Activated B cell treated with CpG ODN at 0.5 μM for 24 hours (primary cell): ENCODE measurements at regions not wholly inside any gene's neighbourhood (a gene's known extent, or its start where the extent isn't known, plus 50 kb on each side); places are given as distances from the start of the nearest gene placed in this dataset.

Experiments
- ATAC-seq: fragments of 200-7000 bp; cut with Tn5 transposase; one replicate; pipeline ENCODE4 v1.10.0; 2021; ENCODE audit warnings: low read depth, mild to moderate bottlenecking, moderate library complexity
- CTCF ChIA-PET: fragments of 350-600 bp; sonication (Branson Sonifier 250); formaldehyde crosslinking; loops from one replicate; lab custom pipeline; 2021; ENCODE audit warnings: antibody characterized with exemption; lab: Charles Lee
- POLR2A ChIA-PET: fragments of 350-600 bp; sonication (Branson Sonifier 250); formaldehyde crosslinking; loops from one replicate; lab custom pipeline; 2021; ENCODE audit warnings: antibody characterized with exemption; lab: Charles Lee
- DNase-seq: peaks from one replicate; pipeline ENCODE4 v3.0.0; 2022
- H3K27ac Mint-ChIP-seq: one replicate; pipeline ENCODE4 v1.8.0; 2020; ENCODE audit warnings: mixed read lengths
- H3K27me3 Mint-ChIP-seq: one replicate; pipeline ENCODE4 v1.8.0; 2021; ENCODE audit warnings: mixed read lengths
- H3K36me3 Mint-ChIP-seq: one replicate; pipeline ENCODE4 v1.8.0; 2021; ENCODE audit warnings: low read depth, mixed read lengths
- H3K4me1 Mint-ChIP-seq: one replicate; pipeline ENCODE4 v1.8.0; 2021; ENCODE audit warnings: mixed read lengths
- H3K4me3 Mint-ChIP-seq: one replicate; pipeline ENCODE4 v1.8.0; 2020; ENCODE audit warnings: mild to moderate bottlenecking, mixed read lengths
- H3K9me3 Mint-ChIP-seq: one replicate; pipeline ENCODE4 v1.8.0; 2020; ENCODE audit warnings: mixed read lengths
- CTCF ChIP-seq: fragments of 200-600 bp; IDR thresholded peaks from one replicate; pipeline ENCODE4 v1.8.0; 2022; ENCODE audit warnings: antibody characterized with exemption, mild to moderate bottlenecking
- intact Hi-C: fragments of 100-400 bp; cut with micrococcal nuclease; formaldehyde crosslinking; loops from one replicate; pipeline ENCODE4 v1.15.1; 2024

GRCh38 chr2:240245184-240245583 is 104.7 kb upstream of the OTOS start:
- Mint-ChIP-seq H3K9me3 (peaks cover 2% of the 10 kb centered on the region), H3K27me3 (peaks cover 14% of the 10 kb centered on the region), H3K27ac (no peak overlapping the region), H3K4me1 (no peaks in the 10 kb centered on the region), H3K36me3 (no peaks in the 10 kb centered on the region), H3K4me3 (no peak overlapping the region)
- ChIA-PET POLR2A (no interaction called here), CTCF (no interaction called here)
- DNase-seq: no peak
- TF ChIP-seq CTCF: no peak
- ATAC-seq: no peak
- intact Hi-C loops: no loop called here

GRCh38 chr2:240245706-240246105 is 105.2 kb upstream of the OTOS start:
- no peaks in the 10 kb centered on the region for H3K36me3 Mint-ChIP-seq
- no peaks in the 10 kb centered on the region for H3K4me1 Mint-ChIP-seq
- POLR2A ChIA-PET: no interaction called here
- peaks cover 2% of the 10 kb centered on the region for H3K9me3 Mint-ChIP-seq
- no peak for ATAC-seq
- intact Hi-C loops: no loop called here
- peaks cover 14% of the 10 kb centered on the region for H3K27me3 Mint-ChIP-seq
- CTCF ChIA-PET: no interaction called here
- no peak overlapping the region for H3K27ac Mint-ChIP-seq
- no peak overlapping the region for H3K4me3 Mint-ChIP-seq
- no peak for DNase-seq
- no peak for TF ChIP-seq CTCF

- Mint-ChIP-seq H3K27me3 (peaks cover 14% of the 10 kb centered on the region), H3K27ac (no peak overlapping the region), H3K4me1 (no peaks in the 10 kb centered on the region), H3K9me3 (peaks cover 2% of the 10 kb centered on the region), H3K36me3 (no peaks in the 10 kb centered on the region), H3K4me3 (no peak overlapping the region)
- no peak for DNase-seq
- POLR2A ChIA-PET: no interaction called here
- CTCF ChIA-PET: no interaction called here
- intact Hi-C loops: no loop called here
- TF ChIP-seq CTCF: no peak
- ATAC-seq: no peak
Observed at GRCh38 chr2:240246173-240246820, 105.8 kb upstream of the OTOS start.

- Mint-ChIP-seq H3K9me3 (peaks cover 2% of the 10 kb centered on the region), H3K4me3 (no peak overlapping the region), H3K27me3 (peaks cover 12% of the 10 kb centered on the region), H3K27ac (no peak overlapping the region), H3K4me1 (no peaks in the 10 kb centered on the region), H3K36me3 (no peaks in the 10 kb centered on the region)
- DNase-seq (no peak), ATAC-seq (no peak)
- intact Hi-C loops: no loop called here
- CTCF ChIA-PET: no interaction called here
- no peak for TF ChIP-seq CTCF
- POLR2A ChIA-PET: no interaction called here
Observed at GRCh38 chr2:240247241-240247867, 106.9 kb upstream of the OTOS start.

GRCh38 chr2:240247868-240248720 is 107.6 kb upstream of the OTOS start:
- ChIA-PET CTCF (no interaction called here), POLR2A (no interaction called here)
- peaks cover 2% of the 10 kb centered on the region for H3K9me3 Mint-ChIP-seq
- intact Hi-C loops: no loop called here
- no peak overlapping the region for H3K27ac Mint-ChIP-seq
- no peaks in the 10 kb centered on the region for H3K36me3 Mint-ChIP-seq
- no peak for TF ChIP-seq CTCF
- ATAC-seq: no peak
- H3K4me3 Mint-ChIP-seq: no peak overlapping the region
- H3K4me1 Mint-ChIP-seq: no peaks in the 10 kb centered on the region
- no peak for DNase-seq
- peaks cover 12% of the 10 kb centered on the region for H3K27me3 Mint-ChIP-seq
